Loucy (cell line): ENCODE measurements at regions not wholly inside any gene's neighbourhood (a gene's known extent, or its start where the extent isn't known, plus 50 kb on each side); places are given as distances from the start of the nearest gene placed in this dataset.

Experiments
- H2AFZ ChIP-seq: fragments of 200-600 bp; sonication (generic); 2 replicates; pipeline ENCODE4 v1.6.0; 2016; ENCODE audit warnings: antibody characterized with exemption, mild to moderate bottlenecking, low read length, moderate library complexity
- H3F3A ChIP-seq: fragments of 200-600 bp; 2 replicates; pipeline ENCODE4 v1.6.0; 2016; ENCODE audit warnings: antibody characterized with exemption, low read depth, mild to moderate bottlenecking
- H3K27me3 ChIP-seq: fragments of 200-600 bp; sonication (generic); 2 replicates; pipeline ENCODE4 v1.6.1; 2014; ENCODE audit warnings: low read length, mild to moderate bottlenecking; ENCODE audit not compliant: insufficient read depth, poor library complexity, severe bottlenecking
- H3K36me3 ChIP-seq: fragments of 200-600 bp; sonication (generic); 2 replicates; pipeline ENCODE4 v1.6.1; 2016; ENCODE audit warnings: low read length; ENCODE audit not compliant: insufficient read depth
- H3K4me1 ChIP-seq: fragments of 200-600 bp; sonication (generic); 2 replicates; pipeline ENCODE4 v1.5.1; 2014; ENCODE audit warnings: low read length, mild to moderate bottlenecking; ENCODE audit not compliant: insufficient read depth, poor library complexity, severe bottlenecking
- H3K4me2 ChIP-seq: fragments of 200-600 bp; sonication (generic); 2 replicates; pipeline ENCODE4 v1.6.0; 2014; ENCODE audit warnings: antibody characterized with exemption, low read length, low read depth, mild to moderate bottlenecking; ENCODE audit not compliant: poor library complexity, severe bottlenecking
- H3K4me3 ChIP-seq: fragments of 200-600 bp; sonication (generic); 2 replicates; pipeline ENCODE4 v1.5.1; 2014; ENCODE audit warnings: low read length, mild to moderate bottlenecking, mixed read lengths; ENCODE audit not compliant: poor library complexity, severe bottlenecking
- H3K79me2 ChIP-seq: fragments of 200-600 bp; sonication (generic); 2 replicates; pipeline ENCODE4 v1.6.1; 2014; ENCODE audit warnings: low read length; ENCODE audit not compliant: insufficient read depth
- H3K9ac ChIP-seq: fragments of 200-600 bp; sonication (generic); 2 replicates; pipeline ENCODE4 v1.6.0; 2014; ENCODE audit warnings: mild to moderate bottlenecking, low read depth, low read length, moderate library complexity; ENCODE audit not compliant: poor library complexity, severe bottlenecking
- H3K9me2 ChIP-seq: fragments of 200-600 bp; sonication (generic); replicated peaks from 2 replicates; pipeline ENCODE4 v1.6.1; 2016; ENCODE audit warnings: low read depth, low read length, mixed read lengths
- H3K9me3 ChIP-seq: fragments of 200-600 bp; sonication (generic); 2 replicates; pipeline ENCODE4 v1.6.1; 2014; ENCODE audit warnings: mild to moderate bottlenecking, antibody characterized with exemption, low read length, low read depth; ENCODE audit not compliant: insufficient read depth
- H4K20me1 ChIP-seq: fragments of 200-600 bp; sonication (generic); 2 replicates; pipeline ENCODE4 v1.6.0; 2014; ENCODE audit warnings: antibody characterized with exemption, low read length, mild to moderate bottlenecking; ENCODE audit not compliant: insufficient read depth, poor library complexity, severe bottlenecking
- EZH2phosphoT487 ChIP-seq: fragments of 200-600 bp; IDR thresholded peaks from 2 replicates; pipeline ENCODE4 v1.6.1; 2018; ENCODE audit warnings: antibody characterized with exemption, mild to moderate bottlenecking, moderate library complexity, borderline replicate concordance
- TF ChIP-seq, protein P1 (sequence below): fragments of 200-600 bp; sonication (generic); conservative IDR thresholded peaks from 2 replicates; pipeline ENCODE4 v1.5.1; 2014; ENCODE audit warnings: mild to moderate bottlenecking, antibody characterized with exemption, low read length

DNA sequence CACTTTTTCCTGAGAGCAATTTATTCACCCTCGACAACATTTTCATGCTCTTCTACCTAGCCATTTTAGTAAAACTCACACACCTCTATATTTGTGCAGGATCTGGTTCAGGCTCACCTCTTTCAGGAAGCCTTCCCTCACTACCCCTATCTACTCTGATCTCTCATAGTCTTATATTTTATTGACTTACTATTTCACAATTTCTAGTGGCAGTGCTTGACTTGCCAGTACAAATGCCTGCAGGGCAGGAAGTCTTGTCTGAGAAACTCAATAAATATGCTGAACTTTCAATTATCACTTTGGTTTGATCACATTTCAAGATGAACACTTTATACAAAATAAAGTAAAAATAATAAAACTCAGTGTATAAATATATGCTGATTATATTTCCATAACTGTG is 226.8 kb downstream of the CETN3 start:
- no peak overlapping the region for H3K4me2 ChIP-seq

DNA sequence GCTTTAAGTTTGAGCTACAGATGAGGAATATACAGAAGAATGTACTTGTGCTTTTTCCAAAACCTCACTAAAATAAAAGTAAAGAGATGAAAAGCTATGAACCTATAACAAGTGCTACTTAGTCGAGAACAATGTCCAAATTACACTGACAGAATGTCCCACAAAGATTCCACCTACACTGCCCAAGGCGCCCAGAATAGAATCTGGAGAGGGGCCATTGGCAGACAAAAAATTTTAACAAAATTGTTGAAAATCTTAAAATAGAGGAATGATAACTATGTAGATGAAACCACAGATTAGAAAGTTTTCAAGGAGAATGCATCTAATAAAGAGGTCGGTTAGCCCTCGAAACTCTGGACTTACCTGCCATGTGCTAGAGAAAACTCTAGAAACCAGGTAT is 235.3 kb downstream of the CETN3 start:
- H4K20me1 ChIP-seq, result no peaks in the 10 kb centered on the region
- TF ChIP-seq, protein P1, sequence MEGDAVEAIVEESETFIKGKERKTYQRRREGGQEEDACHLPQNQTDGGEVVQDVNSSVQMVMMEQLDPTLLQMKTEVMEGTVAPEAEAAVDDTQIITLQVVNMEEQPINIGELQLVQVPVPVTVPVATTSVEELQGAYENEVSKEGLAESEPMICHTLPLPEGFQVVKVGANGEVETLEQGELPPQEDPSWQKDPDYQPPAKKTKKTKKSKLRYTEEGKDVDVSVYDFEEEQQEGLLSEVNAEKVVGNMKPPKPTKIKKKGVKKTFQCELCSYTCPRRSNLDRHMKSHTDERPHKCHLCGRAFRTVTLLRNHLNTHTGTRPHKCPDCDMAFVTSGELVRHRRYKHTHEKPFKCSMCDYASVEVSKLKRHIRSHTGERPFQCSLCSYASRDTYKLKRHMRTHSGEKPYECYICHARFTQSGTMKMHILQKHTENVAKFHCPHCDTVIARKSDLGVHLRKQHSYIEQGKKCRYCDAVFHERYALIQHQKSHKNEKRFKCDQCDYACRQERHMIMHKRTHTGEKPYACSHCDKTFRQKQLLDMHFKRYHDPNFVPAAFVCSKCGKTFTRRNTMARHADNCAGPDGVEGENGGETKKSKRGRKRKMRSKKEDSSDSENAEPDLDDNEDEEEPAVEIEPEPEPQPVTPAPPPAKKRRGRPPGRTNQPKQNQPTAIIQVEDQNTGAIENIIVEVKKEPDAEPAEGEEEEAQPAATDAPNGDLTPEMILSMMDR, result no peak
- no peak for TF ChIP-seq EZH2phosphoT487
- H2AFZ ChIP-seq, result no peak overlapping the region
- no peak overlapping the region for H3K9ac ChIP-seq
- no peaks in the 10 kb centered on the region for H3K36me3 ChIP-seq
- H3K79me2 ChIP-seq, result no peaks in the 10 kb centered on the region
- no peaks in the 10 kb centered on the region for H3F3A ChIP-seq
- H3K4me1 ChIP-seq, result peaks cover 7% of the 10 kb centered on the region
- no peak overlapping the region for H3K4me3 ChIP-seq
- H3K4me2 ChIP-seq, result no peak overlapping the region
- no peaks in the 10 kb centered on the region for H3K9me2 ChIP-seq
- H3K9me3 ChIP-seq, result no peaks in the 10 kb centered on the region
- H3K27me3 ChIP-seq, result no peaks in the 10 kb centered on the region

More for the DNA sequence above, 226.8 kb downstream of the CETN3 start:
- H3F3A ChIP-seq, result no peaks in the 10 kb centered on the region
- no peak overlapping the region for H2AFZ ChIP-seq
- TF ChIP-seq, protein P1, result no peak
- TF ChIP-seq EZH2phosphoT487, result no peak
- no peak overlapping the region for H3K4me3 ChIP-seq
- no peaks in the 10 kb centered on the region for H3K79me2 ChIP-seq
- H3K9ac ChIP-seq, result no peak overlapping the region
- H3K27me3 ChIP-seq, result no peaks in the 10 kb centered on the region
- H3K9me3 ChIP-seq, result no peaks in the 10 kb centered on the region
- H3K36me3 ChIP-seq, result no peaks in the 10 kb centered on the region
- no peaks in the 10 kb centered on the region for H3K9me2 ChIP-seq
- no peaks in the 10 kb centered on the region for H3K4me1 ChIP-seq
- H4K20me1 ChIP-seq, result no peaks in the 10 kb centered on the region

DNA sequence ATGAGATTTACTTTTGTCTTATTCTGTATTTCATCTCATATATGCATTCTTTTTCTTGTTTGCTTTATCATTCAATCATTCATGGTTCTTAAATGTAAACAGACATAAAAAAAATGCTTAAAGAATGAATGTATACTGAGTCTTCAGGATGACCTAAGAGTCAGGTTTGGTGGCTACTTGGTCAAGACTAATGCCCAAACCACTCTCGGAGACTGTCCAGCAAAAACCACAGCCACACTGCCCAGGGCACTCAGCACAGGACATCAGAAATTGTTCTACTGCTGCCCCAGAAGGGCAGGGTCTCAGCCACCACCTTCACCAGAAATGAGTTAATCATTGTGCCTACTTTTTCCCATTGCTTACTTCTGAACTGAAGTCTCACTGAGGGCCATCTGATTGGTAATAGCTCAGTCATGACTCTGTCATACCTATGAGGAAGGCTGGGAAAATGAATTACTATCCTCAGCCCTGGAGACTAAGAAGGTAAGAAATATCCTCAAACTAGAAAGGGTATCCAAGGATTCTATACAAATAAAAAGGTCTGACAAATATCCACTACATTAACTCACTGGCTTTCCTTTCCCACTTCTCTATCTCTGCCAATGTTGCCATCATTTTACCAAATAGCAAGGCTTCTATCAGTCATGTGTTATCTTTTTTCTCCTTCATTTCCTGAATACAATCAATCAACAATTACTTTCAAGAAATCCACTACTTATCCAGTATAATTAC is 236.1 kb downstream of the CETN3 start:
- Histone ChIP-seq H3K9ac (no peak overlapping the region), H3K4me3 (no peak overlapping the region), H3K4me2 (no peak overlapping the region), H4K20me1 (no peaks in the 10 kb centered on the region), H3K27me3 (no peaks in the 10 kb centered on the region), H3K79me2 (no peaks in the 10 kb centered on the region), H2AFZ (no peak overlapping the region), H3F3A (no peaks in the 10 kb centered on the region), H3K36me3 (no peaks in the 10 kb centered on the region), H3K9me3 (no peaks in the 10 kb centered on the region), H3K9me2 (no peaks in the 10 kb centered on the region), H3K4me1 (peaks cover 7% of the 10 kb centered on the region)
- TF ChIP-seq EZH2phosphoT487, result no peak
- TF ChIP-seq, protein P1, result no peak
